Progenitor cell of endocrine pancreas (in vitro differentiated cells): ENCODE measurements at regions not wholly inside any gene's neighbourhood (a gene's known extent, or its start where the extent isn't known, plus 50 kb on each side); places are given as distances from the start of the nearest gene placed in this dataset.
"Not testable (repeated sequence)": the region's sequence is repeated elsewhere in the genome, so short reads cannot be mapped to it uniquely, and the experiment has no call there.

Experiments
- DNase-seq: peaks from one replicate; pipeline ENCODE4 v3.0.0; 2021; ENCODE audit warnings: low spot score; ENCODE audit not compliant: unreplicated experiment
- H3K27ac Mint-ChIP-seq: 2 replicates; pipeline ENCODE4 v1.8.0; 2021; ENCODE audit warnings: mild to moderate bottlenecking, moderate library complexity, mixed read lengths
- H3K27me3 Mint-ChIP-seq: 2 replicates; pipeline ENCODE4 v1.8.0; 2021; ENCODE audit warnings: mixed read lengths
- H3K36me3 Mint-ChIP-seq: 2 replicates; pipeline ENCODE4 v1.8.0; 2022; ENCODE audit warnings: mixed read lengths; ENCODE audit not compliant: insufficient read depth
- H3K4me1 Mint-ChIP-seq: 2 replicates; pipeline ENCODE4 v1.8.0; 2021; ENCODE audit warnings: low read depth, mixed read lengths
- H3K4me3 Mint-ChIP-seq: 2 replicates; pipeline ENCODE4 v1.8.0; 2021; ENCODE audit warnings: low read depth, mild to moderate bottlenecking, moderate library complexity, mixed read lengths
- H3K9me3 Mint-ChIP-seq: 2 replicates; pipeline ENCODE4 v1.8.0; 2021; ENCODE audit warnings: low read depth, mixed read lengths
- CTCF ChIP-seq: fragments of 200-600 bp; sonication (generic); IDR thresholded peaks from one replicate; pipeline ENCODE4 v1.5.0; 2021; ENCODE audit warnings: antibody characterized with exemption, mild to moderate bottlenecking; ENCODE audit not compliant: unreplicated experiment

- Mint-ChIP-seq H3K27ac (no peak overlapping the region), H3K27me3 (no peaks in the 10 kb centered on the region), H3K4me1 (peaks cover 12% of the 10 kb centered on the region), H3K36me3 (no peaks in the 10 kb centered on the region), H3K9me3 (peaks cover 4% of the 10 kb centered on the region), H3K4me3 (no peak overlapping the region)
- no peak for TF ChIP-seq CTCF
- no peak for DNase-seq
Observed at GRCh38 chr1:230558324-230558723, 84.0 kb upstream of the COG2 start.

- Mint-ChIP-seq H3K27me3 (no peaks in the 10 kb centered on the region), H3K9me3 (peaks cover 4% of the 10 kb centered on the region), H3K4me3 (no peak overlapping the region)
Observed at GRCh38 chr1:230556453-230556852, 85.8 kb upstream of the COG2 start.

GRCh38 chr1:230555814-230556213, 86.5 kb upstream of the COG2 start:
- H3K36me3 Mint-ChIP-seq = no peaks in the 10 kb centered on the region
- DNase-seq = no peak
- TF ChIP-seq CTCF = no peak
- H3K4me3 Mint-ChIP-seq = no peak overlapping the region
- no peak overlapping the region for H3K27ac Mint-ChIP-seq
- H3K27me3 Mint-ChIP-seq = no peaks in the 10 kb centered on the region
- peaks cover 2% of the 10 kb centered on the region for H3K4me1 Mint-ChIP-seq
- peaks cover 4% of the 10 kb centered on the region for H3K9me3 Mint-ChIP-seq

More at GRCh38 chr1:230556453-230556852, 85.8 kb upstream of the COG2 start:
- H3K36me3 Mint-ChIP-seq = no peaks in the 10 kb centered on the region
- TF ChIP-seq CTCF = no peak
- H3K4me1 Mint-ChIP-seq = peaks cover 8% of the 10 kb centered on the region
- no peak for DNase-seq
- H3K27ac Mint-ChIP-seq = no peak overlapping the region

- Mint-ChIP-seq H3K27me3 (peaks cover 4% of the 10 kb centered on the region), H3K4me3 (no peak overlapping the region), H3K4me1 (no peaks in the 10 kb centered on the region), H3K27ac (no peak overlapping the region), H3K9me3 (peaks cover under 1% of the 10 kb centered on the region), H3K36me3 (no peaks in the 10 kb centered on the region)
- no peak for TF ChIP-seq CTCF
- DNase-seq = no peak
Observed at GRCh38 chr1:230552880-230553279, 89.4 kb upstream of the COG2 start.

GRCh38 chr1:230550945-230551344, 91.3 kb upstream of the COG2 start:
- DNase-seq, H3K4me1 Mint-ChIP-seq, H3K27ac Mint-ChIP-seq, H3K27me3 Mint-ChIP-seq, H3K4me3 Mint-ChIP-seq, H3K9me3 Mint-ChIP-seq, H3K36me3 Mint-ChIP-seq: not testable (repeated sequence)

- Mint-ChIP-seq H3K4me1 (no peaks in the 10 kb centered on the region), H3K4me3 (no peak overlapping the region), H3K27ac (no peak overlapping the region), H3K27me3 (peaks cover 4% of the 10 kb centered on the region), H3K36me3 (no peaks in the 10 kb centered on the region), H3K9me3 (no peaks in the 10 kb centered on the region)
- TF ChIP-seq CTCF = no peak
- no peak for DNase-seq
Observed at GRCh38 chr1:230550428-230550827, 91.9 kb upstream of the COG2 start.
